GM19099 (cell line): ENCODE measurements at regions not wholly inside any gene's neighbourhood (a gene's known extent, or its start where the extent isn't known, plus 50 kb on each side); places are given as distances from the start of the nearest gene placed in this dataset.

Experiments
- POLR2A ChIP-seq: IDR thresholded peaks from 3 replicates; pipeline ENCODE4 v1.6.1; 2011; ENCODE audit warnings: low read depth; ENCODE audit not compliant: insufficient read length; ENCODE audit errors: extremely low read depth

DNA sequence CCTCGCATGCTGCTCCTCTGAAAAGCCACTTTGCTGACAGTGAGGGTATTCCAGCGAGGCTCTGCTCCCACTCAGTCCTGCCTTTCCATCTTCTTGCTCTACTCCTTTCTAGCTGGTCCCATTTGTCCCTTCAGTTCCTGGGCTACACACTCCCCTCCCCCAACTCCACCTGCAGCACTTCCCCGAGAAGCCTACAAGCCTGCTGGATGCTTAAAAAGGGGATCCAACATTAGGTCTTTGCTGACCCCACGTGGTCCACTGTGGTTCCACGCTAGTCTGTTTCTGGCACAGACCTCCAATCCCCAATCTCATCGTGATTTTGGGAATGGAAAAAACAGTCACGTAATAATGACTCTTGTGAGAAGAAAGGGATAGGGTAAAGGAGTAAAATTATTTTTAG is 121.6 kb upstream of the SNX19 start:
- no peak for TF ChIP-seq POLR2A

DNA sequence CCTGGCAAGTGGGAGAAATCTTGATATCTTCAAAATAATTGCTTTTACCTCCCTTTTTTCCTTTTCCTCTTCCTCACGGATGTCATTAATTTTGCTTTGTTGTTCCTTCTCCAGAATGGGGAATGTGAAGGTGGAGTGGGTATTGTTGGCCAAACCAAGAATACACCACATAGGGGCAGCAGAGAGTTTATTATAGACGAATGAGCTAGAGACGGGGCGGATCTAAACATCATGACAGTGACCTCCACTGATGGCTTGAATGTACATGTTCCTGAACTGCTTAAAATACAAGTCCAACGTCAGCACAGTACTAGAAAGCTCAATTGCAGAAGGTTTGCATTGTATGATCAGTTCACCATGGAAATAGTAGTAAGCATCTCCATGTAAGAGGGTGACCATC is 122.3 kb upstream of the SNX19 start:
- TF ChIP-seq POLR2A, result no peak

DNA sequence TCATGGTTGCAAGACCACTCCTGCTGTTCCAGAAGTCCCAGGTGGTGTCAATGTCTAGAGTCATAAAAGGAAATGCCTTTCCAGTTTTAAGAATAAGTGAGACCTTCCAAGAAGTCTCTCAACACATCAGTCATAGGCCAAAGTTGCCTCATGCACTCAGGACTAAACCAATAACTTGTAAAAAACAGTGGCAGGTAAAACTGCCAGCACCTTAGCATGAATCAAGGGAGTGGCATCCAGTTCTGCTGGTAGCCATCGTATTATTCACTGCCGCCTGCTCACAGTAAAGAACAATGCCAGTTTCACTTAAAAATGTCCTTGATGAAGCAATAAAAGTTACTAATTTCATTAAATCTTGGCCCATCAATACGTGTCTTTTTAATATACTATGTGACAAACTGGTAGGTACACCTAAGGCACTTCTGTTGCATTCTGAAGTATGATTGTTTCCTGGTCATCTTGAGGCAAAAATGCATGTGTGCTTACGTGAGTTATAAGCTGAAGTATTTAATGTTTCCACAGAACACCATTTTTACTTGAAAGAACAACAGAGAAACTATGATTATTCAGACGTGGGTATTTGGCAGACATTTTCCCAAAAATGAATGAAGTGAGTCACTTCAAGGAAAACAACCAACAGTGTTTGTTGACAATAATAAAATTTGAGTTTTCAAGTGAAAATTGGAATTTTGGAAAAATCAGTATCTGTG is 125.2 kb upstream of the SNX19 start:
- no peak for TF ChIP-seq POLR2A

DNA sequence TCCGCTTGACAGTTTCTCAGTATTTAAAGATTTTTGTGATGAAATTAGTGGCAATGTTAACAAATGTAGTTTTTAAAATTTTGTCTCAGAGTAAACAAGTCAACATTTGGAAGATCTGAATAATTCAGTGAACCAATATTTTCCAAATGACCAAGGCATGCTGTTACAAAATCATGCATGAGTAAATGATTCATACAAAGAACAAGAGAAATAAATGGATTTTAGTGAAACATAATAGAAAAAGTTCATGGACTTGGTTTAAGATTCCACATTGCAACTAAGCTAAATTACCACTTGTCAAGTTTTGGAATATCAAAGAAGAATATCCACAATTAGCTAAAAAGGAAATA is 125.7 kb upstream of the SNX19 start:
- TF ChIP-seq POLR2A, result no peak

DNA sequence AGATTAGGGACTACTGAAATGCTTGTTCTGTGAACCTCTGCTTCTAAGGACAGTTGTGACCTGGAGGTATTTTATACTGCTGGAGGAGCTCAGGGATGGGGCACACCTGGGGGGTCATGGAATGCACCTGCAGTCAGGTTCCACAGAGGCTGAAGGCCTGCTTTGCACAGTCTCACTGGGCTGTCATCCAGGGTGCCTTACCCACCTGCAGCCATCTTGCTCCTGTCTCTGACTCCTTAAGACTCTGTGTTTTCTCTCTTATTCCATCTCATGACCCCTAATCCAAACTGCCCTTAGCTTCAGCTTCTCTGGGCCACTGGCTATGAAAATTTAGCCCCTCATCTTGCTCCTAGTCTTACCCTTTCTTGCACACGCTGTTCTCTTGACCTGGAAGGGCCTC is 127.0 kb upstream of the SNX19 start:
- no peak for TF ChIP-seq POLR2A

DNA sequence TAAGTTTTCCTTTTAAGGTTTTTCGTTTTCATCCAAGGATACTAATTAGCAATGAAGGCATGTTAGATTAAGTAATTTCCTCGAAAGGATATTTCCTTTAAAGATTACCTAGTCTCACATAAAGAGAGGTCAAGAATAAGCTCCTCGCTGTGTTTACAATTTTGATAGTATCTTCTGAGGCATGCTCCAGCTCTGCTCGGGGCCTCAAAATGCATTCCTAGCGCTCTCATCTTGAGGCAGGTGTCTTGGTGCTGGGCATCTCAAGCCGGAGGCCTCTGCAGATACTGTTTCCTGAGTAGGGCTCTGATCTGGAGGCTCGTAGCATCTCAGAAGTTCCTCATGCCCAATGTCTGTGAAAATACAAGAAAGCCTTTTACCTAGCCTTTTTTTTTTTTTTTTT is 128.6 kb upstream of the SNX19 start:
- TF ChIP-seq POLR2A, result no peak

DNA sequence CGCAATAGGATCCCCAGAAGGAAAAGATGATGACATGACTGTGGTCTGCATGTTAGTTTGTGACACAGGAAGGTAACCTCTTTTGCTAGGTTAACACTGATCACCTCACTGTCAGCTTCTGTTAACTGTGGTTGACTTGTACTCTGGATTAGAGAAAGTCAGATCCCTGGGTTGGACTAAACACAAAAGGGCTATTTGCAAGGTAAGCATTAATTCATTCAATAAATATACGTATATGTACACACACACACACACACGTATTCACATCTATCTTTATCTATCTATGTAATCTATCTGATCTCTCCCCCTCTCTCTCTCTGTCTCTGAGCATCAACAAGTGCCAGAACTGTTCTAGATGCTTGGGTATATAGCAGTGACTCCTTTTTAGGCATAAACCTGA is 136.1 kb upstream of the SNX19 start:
- TF ChIP-seq POLR2A, result no peak

DNA sequence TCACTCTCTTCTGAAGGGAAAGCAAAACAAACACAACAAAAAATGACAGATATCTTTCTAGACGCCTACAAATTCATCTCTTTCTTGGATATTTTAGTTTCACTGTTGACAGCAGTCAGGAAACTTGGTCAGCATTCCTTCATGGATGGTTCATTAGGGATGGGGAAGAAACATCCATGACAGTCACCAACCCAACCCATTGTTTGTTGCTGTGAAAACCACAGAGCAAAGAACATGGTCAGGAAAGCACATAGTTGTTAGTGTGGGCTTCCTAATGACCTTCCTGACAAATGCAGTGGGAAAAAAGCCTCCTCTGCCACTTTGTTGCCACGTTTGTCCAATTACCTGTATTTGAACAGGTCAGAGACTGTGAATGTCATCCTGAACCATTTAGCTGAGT is 139.8 kb upstream of the SNX19 start:
- no peak for TF ChIP-seq POLR2A

DNA sequence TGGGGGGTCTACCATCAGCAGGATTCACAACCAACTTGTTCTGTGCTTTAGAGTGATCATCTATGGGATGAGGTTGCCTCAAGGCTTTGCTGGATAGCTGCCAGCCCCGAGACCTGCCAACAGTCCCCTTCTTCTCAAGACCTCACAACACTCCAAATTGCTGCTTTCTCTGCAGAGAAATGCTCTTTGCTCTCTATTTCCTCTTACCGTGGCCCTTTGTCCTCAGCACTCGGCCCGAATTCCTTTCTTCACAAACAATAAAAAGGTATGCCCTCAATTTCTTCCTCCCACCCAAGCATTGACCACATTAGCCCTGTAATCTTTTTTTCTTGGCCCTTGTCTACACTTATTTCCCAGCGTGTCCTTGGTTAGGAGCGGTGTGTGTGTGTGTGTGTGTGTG is 147.4 kb upstream of the SNX19 start:
- TF ChIP-seq POLR2A, result no peak

DNA sequence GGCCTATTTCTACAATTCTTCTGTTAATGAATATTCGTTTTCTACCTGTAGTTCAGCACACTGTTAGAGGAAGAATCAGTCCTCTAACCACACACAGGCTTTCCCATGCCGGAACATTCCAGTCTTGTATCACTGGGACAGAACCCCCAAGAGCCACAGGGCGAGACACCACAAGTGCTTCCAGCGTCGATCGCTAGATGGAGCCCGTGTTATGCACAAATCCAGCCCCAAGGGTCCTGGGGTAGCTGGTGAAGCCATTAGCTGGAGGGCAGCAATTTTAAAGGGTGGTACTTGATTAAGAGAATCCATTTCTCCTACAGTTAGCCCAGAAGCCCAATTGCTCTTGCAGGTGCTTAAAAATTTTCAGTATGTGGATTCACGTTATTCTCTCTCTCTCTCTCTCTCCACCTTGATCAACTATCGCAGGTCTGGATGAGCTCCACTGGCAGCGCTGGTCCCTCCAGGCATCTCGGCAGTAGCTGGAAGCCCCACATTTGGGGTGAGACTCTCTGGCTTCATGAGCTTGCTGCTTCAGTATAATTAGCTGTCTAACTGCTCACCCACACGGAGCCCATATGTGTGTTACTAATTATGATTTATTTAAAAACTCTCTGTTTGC is 148.2 kb upstream of the SNX19 start:
- TF ChIP-seq POLR2A, result no peak

DNA sequence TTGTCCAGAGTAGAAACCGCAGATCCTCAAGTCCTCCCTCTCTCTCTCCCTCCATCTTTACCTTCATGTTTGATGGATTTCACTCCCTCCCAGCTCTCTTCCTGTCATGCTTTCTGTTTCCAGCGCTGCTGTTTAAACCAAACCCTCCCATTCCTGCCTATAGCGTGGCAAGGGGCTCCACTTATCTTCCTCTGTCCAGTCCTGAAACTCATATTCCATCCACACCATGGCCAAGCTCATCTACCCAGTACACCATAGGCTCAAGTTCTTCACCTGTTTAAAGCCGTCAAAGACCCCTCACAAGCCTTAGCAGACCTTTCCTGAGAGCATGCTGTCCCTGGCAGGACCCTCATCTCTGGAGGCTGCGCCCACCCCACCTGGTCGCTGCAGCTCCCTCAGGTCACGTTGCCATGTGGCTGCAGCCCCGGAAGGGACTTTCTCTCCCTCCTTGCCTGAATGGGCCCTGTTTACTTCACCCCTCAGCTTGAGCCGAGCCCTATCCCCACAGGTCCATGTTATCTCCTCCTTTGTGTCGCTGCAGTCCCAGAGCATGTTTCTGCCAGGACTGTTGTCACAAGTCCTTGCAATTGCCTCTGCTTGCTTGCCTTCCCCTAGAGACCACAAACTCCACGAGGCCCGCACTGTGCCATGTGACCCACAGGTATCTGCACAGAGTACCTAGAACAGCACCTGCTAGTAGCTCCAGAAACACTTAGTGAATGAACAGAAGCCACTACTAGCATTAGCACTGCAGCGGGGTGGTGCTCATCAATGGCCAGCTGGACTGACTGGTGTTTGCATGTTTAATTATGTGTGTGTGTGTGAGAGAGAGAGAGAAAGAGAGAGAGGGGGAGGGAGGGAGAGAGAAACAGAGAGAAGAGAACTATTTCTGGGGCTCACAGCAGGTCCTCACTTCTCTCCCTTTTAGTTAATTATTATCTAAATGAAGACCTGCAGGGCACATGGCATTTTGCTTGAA is 149.4 kb upstream of the SNX19 start:
- TF ChIP-seq POLR2A, result no peak

DNA sequence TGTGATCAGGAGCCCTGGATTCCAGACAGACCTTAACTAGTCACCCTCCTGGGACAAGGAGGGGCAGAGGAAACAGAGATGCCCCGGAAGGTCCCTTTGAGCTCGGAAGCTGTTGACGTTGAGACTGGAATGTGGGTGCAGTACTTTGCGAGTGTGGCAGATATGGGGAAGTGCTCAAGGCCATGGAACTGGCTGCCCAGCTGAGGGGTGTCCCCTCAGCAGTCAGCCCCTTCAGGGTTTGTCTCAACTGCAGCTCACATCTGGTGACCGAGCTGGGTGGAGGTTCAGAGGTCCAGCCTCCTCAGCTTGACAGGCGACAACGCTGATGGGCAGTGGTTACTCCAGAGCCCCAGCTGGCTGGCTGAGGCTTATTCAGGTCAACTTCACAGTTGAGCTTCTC is 150.3 kb upstream of the SNX19 start:
- no peak for TF ChIP-seq POLR2A

DNA sequence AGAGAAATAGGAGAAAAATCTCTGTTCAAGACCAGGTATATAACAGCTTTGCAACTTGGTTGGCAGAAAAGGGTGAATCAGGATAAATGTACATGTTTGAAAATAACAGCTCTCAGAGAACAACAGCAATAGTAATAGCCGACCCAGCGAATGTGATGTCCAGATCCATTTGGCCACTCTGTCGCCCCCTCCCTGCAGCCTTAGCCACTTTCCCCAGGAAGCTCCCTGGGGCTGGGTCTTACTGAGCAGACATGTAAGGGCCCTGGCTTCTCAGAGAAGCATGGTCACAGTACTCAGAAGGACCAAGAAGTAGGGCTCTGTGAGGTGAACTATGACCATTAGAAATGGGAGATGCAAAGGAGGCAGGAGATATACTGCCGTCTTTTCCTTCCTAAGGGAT is 154.1 kb upstream of the SNX19 start:
- TF ChIP-seq POLR2A, result no peak

DNA sequence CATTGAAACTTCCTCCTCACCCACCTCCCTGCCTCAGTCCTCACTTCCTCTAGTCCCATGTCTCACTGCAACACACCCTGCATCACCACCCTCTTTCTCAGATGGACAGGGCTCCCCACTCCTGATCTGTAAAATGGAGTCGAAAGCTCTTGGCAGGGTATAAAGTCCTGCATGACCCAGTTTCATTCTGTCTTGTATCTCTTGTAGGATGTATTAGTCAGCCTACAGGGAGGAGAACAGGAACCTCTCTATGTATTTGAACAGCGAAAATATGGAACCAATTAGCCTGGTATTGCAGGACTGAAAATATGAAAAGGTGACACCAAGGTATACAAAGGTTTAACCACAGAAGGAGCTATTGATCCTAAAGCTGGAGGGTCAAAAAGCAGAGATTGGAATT is 156.9 kb upstream of the SNX19 start:
- no peak for TF ChIP-seq POLR2A

DNA sequence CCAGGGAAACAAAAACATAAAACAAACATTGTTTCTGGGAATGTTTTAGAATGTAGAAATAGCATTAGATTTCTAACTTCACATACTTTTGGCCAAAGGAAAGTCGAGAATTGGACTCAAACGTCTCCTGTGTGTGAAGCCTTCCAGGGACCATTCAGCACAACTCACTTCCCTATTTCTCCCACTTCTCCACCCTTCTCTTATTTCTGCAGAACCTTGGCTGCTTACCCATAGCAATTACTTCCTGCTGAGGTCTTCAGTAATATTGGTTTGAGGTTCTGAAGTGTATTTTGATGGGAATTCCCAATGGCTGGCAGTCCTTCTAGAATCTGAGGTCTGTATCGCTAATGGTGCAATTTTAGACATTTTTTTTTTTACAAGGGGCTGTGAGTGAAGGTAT is 158.3 kb upstream of the SNX19 start:
- TF ChIP-seq POLR2A, result no peak

DNA sequence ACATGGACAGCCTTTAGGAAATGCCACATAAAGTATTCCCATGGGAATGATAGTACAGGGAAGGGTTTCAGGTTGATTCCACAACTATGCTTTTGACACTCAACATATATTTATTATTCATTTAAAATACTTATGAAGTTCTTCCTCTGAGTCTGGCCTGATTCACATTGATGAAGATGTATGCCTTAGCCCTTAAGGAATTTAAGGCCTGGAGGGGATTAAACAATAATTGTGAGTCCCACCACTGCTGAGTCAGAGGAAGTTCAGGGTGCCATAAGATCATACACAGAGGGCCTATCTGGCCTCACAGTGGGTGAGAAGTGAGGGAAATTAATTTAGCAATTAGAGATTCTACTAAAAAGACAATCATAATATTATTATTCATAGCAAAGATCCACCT is 161.1 kb upstream of the SNX19 start:
- TF ChIP-seq POLR2A, result no peak
